Epithelial cell of prostate (primary cell): ENCODE measurements at regions not wholly inside any gene's neighbourhood (a gene's known extent, or its start where the extent isn't known, plus 50 kb on each side); places are given as distances from the start of the nearest gene placed in this dataset.
"Not testable (repeated sequence)": the region's sequence is repeated elsewhere in the genome, so short reads cannot be mapped to it uniquely, and the experiment has no call there.

ENCODE experiments used
- DNase-seq: peaks from one replicate; pipeline ENCODE4 v3.0.0-alpha.2; 2011; ENCODE audit warnings: low read depth, low spot score
- H3K27ac ChIP-seq: fragments of 450-650 bp; 2 replicates; pipeline ENCODE4 v1.5.1; 2017; ENCODE audit warnings: mild to moderate bottlenecking

- H3K27ac ChIP-seq = no peak overlapping the region
- no peak for DNase-seq
These were observed 58.0 kb upstream of the FBXO11 start for GRCh38 chr2:47964277-47964676.

GRCh38 chr2:47964722-47965434, 58.6 kb upstream of the FBXO11 start:
- peak; percentile 44 for DNase-seq
- H3K27ac ChIP-seq = no peak overlapping the region

GRCh38 chr2:47976728-47977127, 70.4 kb upstream of the FBXO11 start:
- DNase-seq, H3K27ac ChIP-seq: not testable (repeated sequence)

GRCh38 chr2:47984041-47984440, 77.7 kb upstream of the FBXO11 start:
- no peak overlapping the region for H3K27ac ChIP-seq
- DNase-seq = no peak

DNA sequence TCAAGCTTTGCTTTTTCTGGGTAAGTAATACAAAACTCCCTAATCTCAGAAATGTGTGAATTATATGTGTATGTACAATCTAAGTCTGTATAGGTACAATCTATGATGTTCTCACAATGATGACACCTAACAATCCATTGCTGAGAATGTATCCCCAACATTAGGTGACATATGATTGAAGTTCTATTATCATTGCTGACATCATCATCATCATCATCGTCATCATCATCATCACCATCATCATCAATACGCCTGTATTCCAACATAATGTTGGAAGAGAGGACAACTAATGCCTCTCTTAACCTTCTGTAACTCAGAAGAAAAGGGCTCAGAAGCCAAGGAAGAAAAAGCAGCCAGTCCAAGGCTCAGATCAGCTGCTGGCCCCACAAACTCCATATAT, 84.2 kb upstream of the FBXO11 start:
- no peak overlapping the region for H3K27ac ChIP-seq
- no peak for DNase-seq

- DNase-seq = no peak
- no peak overlapping the region for H3K27ac ChIP-seq
These were observed 86.4 kb upstream of the FBXO11 start for GRCh38 chr2:47992671-47993070.

DNA sequence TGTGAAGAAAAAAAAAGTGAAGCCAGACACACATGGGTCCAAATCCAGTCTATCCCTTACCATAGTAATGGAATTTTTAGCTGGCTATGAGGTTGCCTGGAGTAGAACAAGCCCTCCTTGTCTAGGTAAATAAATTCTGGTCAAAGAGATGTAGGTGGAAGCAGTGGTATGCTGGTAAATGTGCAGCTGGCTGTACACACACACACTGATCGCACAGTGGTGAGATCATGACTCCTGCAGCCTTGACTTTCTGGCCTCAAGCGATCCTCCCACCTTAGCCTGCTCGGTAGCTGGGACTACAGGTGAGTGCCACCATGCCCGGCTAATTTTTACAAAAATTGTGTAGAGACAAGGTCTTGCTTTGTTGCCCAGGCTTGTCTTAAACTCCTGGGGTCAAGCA, 90.5 kb upstream of the FBXO11 start:
- no peak overlapping the region for H3K27ac ChIP-seq
- DNase-seq = no peak

GRCh38 chr2:47999512-47999911, 93.2 kb upstream of the FBXO11 start:
- DNase-seq = no peak
- H3K27ac ChIP-seq = no peak overlapping the region

- no peak overlapping the region for H3K27ac ChIP-seq
- DNase-seq = no peak
These were observed 95.2 kb upstream of the FBXO11 start for GRCh38 chr2:48001498-48001897.

- no peak for DNase-seq
- H3K27ac ChIP-seq = no peak overlapping the region
These were observed 99.8 kb upstream of the FBXO11 start for GRCh38 chr2:48006094-48006493.

DNA sequence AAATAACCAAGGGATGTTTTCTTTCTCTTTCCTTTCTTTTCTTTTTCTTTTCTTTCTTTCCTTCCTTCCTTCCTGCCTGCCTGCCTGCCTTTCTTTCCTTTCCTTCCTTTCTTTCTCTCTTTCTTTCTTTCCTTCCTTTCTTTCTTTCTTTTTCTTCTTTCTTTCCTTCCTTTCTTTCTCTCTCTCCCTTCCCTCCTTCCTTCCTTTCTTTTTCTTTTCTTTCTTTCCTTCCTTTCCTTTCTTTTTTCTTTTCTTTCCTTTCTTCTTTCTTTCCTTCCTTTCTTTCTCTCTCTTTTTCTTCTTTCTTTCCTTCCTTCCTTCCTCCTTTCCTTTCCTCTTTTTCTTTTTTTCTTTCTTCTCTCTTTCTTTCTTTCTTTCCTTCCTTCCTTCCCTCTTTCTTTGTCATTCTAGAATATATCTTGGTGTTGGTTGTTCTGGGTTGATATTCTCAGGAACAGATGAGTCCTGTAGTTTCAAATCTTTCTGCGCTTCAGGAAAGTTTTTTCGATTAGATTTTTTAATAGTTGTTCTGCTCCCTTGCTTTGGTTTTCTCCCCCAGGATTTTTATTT, 101.5 kb upstream of the FBXO11 start:
- DNase-seq = no peak
- H3K27ac ChIP-seq = no peak overlapping the region

- DNase-seq = no peak
- H3K27ac ChIP-seq = no peak overlapping the region
These were observed 103.0 kb upstream of the FBXO11 start for GRCh38 chr2:48009256-48009655.

GRCh38 chr2:48015421-48015820, 109.1 kb upstream of the FBXO11 start:
- H3K27ac ChIP-seq = no peak overlapping the region
- DNase-seq = no peak

DNA sequence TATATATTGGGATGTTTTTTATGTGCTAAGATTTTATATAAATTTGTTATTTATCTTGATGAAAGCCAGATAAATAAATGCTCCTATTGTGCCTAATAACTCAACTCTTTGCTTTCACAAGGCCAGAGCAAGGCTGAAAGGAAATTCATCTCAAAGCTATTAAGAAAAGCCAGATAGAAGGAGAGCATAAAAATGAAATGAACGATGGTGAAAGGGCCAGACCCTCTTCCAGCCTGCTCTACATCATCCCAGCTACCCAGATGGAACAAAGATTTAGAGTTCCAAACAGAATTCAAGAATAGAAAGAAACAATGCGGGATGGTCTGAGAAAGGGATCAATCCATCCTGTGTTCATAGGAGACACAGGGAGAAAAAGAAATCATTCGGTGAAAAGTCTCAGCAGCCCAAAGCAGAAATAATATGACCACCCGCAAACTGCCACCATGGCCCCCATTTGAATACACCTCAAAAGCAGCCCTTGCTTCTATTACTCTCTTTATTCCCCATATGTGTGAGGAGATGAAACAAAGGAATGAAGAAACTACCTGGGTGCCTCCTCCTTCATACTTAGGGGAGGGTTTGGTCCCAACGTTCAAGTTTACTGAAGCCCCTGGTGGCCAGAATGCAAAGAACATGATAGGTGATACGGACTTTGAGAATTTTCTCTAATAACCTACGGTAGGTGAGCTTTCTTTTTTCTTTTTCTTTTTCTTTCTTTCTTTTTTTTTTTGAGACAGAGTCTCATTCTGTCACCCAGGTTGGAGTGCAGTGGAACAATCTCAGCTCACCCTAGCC, 110.1 kb upstream of the FBXO11 start:
- no peak for DNase-seq
- H3K27ac ChIP-seq = no peak overlapping the region

DNA sequence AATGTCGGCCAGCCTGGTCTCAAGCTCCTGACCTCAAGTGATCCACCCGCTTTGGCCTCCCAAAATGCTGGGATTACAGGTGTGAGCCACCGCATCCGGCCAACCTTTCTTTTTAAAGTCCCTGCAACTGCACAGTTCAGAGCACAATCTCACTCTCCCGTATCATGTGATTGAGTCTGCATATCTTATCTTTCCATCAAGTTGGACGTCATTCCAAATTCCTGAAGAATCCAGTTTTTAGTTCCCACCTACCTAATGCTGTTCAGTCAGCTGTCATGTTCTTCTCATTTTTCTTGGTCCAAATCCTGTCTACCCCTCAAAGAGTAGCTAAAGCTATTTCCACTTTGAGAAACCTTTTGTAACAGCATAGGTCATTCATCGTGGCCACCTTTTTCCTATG, 110.8 kb upstream of the FBXO11 start:
- no peak overlapping the region for H3K27ac ChIP-seq
- no peak for DNase-seq

GRCh38 chr2:48018480-48018879, 112.2 kb upstream of the FBXO11 start:
- no peak overlapping the region for H3K27ac ChIP-seq
- DNase-seq = no peak

DNA sequence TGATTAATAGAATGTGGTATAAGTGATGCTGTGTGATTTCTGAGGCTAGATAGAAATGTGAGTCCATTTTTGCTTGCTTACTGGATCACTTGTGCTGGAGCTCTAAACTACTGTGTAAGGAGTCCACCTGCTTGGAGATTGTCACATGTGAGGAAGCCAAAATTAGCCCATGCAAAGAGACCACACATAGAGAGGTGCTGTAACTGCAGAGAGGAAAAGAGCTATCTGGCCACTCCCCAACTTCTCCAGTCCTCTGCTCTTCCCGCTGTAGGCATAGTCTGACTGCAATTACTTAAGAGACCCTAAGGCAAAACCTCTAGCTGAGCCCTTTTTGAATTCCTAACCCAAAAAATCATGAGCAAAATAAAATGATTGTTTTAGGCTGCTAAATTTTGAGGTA, 120.6 kb upstream of the FBXO11 start:
- no peak overlapping the region for H3K27ac ChIP-seq
- DNase-seq = no peak

DNA sequence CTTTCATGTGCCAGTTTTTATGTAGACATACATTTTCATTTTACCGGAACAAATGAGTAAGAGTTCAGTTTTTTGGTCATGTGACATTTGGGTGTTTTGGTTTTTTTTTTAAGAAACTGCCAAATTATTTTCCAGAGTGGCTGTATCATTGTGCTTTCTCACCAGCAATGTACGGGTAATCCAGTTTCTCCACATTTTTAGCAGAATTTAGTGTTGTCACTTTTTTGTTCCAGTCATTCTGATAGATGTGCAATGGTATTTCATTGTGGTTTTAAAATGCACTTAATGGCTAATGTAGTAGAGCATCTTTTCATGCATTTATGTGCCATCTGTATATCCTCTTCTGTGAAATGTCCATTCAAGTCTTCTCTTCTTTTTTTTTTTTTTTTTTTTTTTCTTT, 126.5 kb upstream of the FBXO11 start:
- no peak for DNase-seq

GRCh38 chr2:48034295-48034694, 128.0 kb upstream of the FBXO11 start:
- H3K27ac ChIP-seq = no peak overlapping the region
- DNase-seq = no peak

More for the DNA sequence above, 126.5 kb upstream of the FBXO11 start:
- H3K27ac ChIP-seq = no peak overlapping the region

DNA sequence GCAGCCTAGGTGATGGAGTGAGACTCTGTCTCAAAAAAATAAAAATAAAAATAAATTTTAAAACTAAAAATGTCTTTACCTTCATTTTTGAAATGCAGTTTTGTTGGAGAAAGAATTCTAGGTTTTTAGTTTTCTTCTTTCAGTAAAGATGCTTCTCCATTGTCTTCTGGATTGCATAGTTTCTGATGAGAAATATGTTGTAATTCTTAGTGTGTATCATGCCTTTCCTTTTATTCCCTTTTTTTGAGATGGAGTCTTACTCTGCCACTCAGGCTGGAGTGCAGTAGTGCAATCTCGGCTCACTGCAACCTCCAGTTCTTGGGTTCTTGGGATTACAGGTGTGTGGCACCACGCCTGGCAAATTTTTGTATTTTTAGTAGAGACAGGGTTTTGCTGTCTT, 130.0 kb upstream of the FBXO11 start:
- H3K27ac ChIP-seq = no peak overlapping the region
- no peak for DNase-seq

GRCh38 chr2:48039209-48039990, 133.1 kb upstream of the FBXO11 start:
- DNase-seq = no peak
- H3K27ac ChIP-seq = no peak overlapping the region
